DMS153 treated with DMSO at 0.1 percent for 48 hours (cell line): ENCODE measurements at regions not wholly inside any gene's neighbourhood (a gene's known extent, or its start where the extent isn't known, plus 50 kb on each side); places are given as distances from the start of the nearest gene placed in this dataset.
"Not testable (repeated sequence)": the region's sequence is repeated elsewhere in the genome, so short reads cannot be mapped to it uniquely, and the experiment has no call there.

ENCODE experiments used
- DNase-seq: peaks from one replicate; lab custom pipeline; 2025; ENCODE audit not compliant: unreplicated experiment; lab: John Stamatoyannopoulos, UW

DNA sequence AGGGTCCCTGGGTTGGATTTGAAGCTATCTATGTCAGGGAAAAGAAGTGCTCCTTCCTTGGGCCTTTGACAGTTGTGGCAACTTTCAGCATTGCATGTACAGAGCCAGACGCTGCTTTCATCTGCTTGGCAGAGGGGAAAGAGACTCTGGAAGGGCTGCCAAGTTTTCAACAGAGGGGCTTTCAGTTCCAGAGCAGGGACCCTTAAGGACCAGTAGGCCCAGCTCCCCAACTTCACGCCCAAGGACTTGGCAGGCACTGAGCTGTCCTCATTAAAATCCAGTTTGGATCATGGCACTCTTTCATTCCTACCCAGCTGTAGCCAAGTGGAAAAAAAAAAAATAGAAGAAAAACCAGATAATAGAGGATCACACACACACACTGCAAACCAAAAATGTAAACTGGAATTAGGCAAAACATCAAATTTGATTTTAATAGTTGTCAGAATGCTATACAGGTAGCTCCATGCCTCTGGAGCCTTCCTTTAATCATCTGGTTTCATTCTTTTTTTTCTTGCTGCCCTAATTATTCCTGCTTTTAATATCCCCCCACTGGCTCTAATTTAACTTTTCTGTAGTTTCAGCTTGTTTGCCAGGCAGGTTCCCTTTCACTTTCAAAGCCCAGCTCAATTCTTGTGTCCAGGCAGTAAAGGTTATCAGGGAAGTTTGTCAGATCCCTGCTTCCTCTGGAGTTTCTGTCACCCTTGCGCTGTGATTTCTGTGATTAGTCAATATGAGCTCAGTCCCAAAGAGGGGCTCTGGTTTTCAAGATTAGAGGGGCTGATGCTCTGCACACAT, 702.6 kb upstream of the CDH8 start:
- no peak for DNase-seq

DNA sequence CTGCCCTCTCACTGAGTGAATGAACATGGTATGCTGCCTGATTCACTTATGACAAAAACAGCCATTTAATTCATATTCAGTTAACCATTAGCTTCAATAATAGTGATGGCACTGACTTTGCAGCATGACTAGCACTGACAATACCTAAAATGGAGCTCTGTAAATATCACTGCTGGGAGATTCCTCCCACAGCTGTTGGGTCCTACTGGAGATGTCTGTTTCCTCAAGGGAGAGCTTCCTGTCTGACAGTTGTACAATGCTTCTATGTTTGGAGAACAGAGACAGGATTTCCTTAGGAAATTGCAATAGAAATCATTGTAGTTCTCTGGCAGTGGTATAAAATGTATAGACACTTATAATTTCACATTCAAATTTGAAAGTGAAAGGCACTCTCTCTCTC, 695.9 kb upstream of the CDH8 start:
- DNase-seq, result no peak

DNA sequence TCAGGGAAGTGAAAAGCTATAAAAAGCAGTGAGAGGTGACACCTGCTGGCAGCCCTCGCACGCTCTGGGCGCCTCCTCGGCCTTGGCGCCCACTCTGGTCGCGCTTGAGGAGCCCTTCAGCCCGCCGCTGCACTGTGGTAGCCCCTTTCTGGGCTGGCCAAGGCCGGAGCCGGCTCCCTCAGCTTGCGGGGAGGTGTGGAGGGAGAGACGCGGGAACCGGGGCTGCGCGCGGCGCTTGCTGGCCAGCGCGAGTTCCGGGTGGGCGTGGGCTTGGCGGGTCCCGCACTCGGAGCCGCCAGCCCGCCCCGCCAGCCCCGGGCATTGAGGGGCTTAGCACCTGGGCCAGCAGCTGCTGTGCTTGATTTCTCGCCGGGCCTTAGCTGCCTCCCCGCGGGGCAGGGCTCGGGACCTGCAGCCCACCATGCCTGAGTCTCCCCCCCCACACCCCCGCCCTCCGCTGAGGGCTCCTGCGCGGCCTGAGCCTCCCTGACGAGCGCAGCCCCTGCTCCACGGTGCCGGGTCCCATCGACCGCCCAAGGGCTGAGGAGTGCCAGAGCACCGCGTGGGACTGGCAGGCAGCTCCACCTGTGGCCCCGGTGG, 688.5 kb upstream of the CDH8 start:
- DNase-seq, result not testable (repeated sequence)

DNA sequence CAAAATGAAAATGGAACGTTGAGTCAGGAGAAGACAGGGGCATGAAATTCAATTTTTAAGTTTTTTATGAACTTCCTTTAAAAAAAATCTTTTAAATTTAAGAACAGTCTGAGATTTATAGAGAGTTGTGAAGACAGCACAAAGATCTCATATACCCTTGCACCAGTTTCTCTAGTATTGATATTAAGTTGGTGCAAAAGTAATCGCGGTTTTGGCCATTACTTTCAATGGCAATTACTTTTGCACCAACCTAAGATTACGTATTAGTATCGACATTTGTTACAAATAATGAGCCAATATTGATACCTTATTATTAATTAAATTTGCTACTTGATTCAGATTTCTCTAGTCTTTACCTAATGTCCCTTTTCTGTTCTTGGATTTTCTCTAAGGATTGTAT, 684.4 kb upstream of the CDH8 start:
- DNase-seq, result no peak

DNA sequence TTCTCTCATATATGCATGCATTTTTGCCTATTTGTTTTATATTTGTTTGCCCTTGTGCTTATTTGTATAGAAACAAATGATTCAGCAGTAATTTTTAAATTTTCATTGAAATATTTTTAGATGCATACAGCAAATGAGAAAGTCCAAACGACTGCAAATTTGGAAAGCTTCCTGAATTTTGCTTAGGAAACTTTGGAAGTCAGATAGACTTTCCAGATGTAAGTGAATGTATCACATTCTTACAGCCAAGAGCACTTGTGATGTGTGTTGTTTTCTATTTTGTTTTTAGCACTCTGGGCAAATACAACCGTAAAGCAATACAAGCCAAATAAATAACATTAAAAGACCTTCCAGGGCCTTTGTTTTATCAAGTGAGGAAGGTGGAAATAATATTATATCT, 680.8 kb upstream of the CDH8 start:
- no peak for DNase-seq

DNA sequence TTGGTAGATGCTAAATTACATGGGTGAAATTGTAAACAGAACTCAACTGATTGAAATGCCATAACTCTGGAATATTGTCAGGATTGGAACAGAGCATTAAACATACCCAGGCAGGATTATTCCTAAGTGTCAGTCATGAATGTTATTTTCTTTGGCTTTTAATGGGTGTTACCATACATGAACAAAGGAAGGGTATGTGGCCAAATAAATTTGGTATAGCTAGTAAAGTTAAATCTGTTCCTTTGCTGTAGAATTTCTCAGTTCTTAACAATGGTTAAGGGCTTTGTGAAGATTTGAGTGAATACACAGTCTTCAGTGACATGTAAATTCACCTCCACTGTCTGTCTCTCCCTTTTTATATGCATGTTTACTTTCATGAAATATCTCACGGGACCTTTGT, 679.5 kb upstream of the CDH8 start:
- no peak for DNase-seq

DNA sequence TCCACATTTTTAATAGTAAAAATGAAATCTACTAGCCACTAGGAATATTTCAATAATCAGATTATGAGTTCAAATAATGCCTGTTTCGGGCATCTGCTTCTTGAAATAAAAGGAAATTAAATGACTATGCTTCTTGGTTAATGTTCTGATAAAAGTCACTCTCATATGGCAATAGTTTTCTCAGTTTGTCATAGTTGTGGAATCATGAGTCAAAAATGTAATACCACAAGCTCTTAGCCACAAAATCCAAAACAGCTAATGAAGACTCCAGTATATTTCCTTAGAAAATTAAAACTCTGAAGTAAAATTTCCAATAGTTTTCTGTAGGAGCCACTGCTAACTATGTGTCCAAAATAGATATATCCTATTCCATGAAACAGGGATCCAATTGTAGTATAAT, 676.3 kb upstream of the CDH8 start:
- DNase-seq, result no peak

DNA sequence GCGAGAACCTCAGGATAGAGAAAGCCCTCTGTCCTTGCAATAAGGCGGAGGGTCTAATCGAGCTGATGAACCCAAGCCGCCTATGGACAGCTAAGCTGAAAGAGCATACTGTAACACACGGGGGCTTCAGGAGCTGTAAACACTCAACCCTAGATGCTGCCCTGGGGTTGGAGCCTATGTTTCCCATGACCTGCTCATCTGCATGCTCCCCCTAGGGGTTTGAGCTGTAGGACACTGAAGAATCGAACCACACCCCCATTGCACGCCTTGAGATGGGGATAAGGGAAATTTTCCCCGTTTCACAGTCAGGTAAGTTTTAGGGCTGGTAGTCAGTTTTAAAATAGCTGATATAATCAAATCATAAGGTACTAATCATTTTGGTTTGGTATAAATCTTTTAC, 675.6 kb upstream of the CDH8 start:
- DNase-seq, result no peak

DNA sequence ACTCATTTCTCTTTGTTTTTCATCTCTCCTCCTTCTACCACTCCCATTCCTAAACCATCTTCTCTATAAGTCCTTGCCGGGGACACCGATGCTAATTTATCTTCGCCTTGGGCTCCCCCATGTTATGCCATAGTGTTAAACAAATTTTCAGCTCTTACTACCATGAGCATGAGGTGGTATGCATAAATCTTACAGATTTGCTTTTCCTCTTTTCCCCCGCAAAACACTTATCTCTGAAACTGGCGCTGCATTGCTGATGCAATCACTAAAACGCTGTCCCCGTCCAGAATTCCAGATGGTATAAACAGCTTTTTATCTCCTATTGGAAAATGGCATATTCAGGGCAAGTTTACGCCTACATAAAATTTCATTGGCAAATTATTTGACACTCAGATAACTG, 673.6 kb upstream of the CDH8 start:
- no peak for DNase-seq

DNA sequence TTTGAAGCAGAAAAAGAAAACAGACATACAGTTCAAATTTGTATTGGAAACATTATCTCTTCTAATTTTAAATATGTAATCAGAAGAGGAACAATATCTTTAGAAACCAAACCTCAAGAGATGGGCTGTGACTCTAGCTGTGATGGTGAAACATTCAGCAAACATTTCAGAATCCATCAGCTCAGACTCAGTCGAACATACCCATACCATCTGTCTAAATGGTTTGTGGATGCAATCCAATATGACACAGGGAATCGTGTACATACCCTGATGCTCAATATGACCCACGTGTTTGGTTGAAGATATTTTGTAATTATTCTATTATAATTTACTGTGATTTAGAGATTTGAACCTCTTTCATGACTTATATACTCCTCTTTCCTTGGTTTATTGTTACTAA, 665.2 kb upstream of the CDH8 start:
- no peak for DNase-seq

DNA sequence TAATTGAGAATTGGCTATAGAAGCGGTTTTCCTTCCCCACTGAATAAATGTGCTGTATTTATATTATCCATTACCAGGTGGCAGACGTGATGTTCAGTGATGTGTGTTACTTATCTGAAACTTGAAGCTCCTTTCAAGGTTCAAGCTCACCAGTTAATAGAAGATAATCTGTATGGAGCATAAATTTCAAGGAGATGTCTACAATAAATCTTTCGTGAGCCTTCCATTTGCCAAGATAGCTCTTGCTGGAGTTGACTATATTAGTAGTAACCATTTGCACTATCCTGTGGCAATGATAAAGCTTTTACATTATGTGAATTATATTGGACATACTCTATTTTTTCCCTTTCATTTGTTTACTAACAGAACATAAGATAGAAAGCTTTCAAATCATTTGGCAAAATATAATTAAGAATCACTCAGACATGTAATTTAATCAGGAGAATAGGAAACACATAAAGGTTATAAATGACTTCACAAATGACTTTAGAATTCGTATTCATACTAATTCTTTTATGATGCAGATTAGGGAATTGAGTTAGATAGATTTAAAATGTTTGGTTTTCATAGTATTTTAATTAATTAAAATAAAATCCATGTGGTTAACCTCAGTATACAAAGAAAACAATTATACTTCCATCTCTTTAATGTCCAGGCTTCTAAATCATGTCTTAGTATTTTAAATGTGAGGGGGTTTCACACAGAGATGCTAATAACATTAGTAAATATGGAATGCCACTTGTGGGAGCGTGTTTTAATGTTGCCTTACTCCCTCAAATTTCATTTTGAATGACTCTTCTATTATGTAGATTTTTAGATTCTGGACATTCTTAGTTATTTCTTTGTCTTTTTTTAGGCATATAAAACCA, 664.4 kb upstream of the CDH8 start:
- DNase-seq, result no peak

DNA sequence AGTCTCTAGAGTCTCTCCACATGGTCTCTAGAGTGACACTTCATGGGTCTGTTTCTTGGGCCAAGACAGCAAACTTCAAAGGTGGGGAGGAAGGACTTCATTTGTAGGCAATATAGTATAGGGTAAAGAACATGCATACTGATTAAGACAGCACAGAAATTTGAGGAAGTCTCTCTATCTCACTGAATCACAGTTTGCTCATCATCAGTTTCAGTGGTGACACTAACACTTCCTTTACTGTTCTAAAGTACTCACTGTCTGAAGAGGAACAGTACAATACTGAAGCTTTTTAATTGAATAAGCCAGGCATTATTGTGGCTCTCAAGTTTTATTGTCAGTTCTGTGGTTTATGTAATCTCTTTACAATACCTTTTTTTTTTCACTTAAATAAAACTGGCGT, 656.4 kb upstream of the CDH8 start:
- no peak for DNase-seq

DNA sequence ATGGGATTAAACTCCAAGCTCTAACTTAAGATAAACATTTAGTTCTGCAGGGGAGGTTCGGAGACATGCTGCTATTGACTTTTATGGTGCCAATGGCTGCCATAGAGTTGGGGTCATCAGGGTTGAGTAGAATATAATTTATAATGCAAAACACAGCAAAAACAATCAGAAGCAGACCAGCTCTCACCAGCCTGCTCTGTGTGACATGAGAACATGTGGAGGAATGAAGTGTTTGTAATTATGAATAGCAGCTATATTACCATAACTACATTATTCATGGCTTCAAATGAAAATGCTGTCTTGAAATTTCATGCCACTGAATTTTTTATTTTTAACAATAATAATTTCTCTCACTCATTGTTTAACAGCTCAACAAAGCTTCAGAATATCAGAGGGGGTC, 645.6 kb upstream of the CDH8 start:
- no peak for DNase-seq

DNA sequence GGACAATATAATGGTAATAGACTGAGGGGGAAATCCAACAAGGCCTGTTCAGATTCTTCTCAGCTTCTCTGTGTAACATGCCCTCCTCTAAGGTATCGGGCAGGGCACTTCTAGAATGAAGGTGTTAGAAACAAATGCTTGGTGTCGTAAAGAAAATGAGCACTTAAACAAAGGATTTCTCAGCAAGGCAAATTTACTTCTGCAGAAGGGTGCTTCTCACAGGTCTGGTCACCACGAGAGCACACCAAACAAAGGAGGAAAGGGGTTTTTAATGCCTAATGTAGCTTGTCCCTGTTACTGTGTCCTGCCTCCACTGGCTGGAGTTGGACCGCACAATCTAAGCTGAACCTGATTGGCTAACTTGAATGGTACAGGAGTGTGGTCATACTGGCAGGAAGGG, 642.6 kb upstream of the CDH8 start:
- no peak for DNase-seq

DNA sequence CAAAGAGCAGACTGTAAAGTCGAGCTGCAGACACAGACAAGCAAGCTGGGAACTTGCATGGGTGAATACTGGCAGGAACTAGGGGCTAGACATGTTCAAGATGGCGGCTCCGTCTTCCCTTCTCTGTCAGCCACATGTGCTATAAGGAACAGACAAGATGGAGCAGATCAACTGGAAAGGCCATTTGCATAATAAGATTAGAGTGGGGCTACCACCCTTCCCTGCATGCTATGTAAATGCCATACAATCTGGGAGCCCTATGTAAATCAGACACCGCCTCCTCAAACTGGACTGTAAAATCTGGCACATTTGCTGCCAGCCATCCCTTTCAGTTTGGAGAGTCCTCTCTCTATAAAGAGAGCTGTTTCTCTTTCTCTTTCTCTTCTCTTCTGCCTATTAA, 640.1 kb upstream of the CDH8 start:
- no peak for DNase-seq

DNA sequence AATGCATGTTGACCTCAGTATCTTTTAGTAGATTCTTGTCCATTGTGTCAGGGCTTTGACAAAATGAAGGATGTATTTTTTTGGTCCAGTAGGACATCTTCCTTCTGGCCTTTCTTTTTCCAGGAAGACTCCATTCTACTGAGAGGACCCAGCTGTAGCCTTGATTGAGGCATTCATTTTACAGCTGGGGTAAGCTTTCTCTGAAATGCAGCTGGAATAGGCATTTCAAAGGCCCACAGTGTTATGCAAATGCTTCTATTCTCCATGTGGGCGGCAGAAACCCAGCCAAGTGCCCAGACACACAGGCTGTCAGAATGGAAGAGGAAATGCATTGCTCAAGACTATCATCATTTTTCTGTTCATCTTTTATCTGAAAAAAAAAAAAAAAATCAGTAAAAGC, 629.0 kb upstream of the CDH8 start:
- no peak for DNase-seq

DNA sequence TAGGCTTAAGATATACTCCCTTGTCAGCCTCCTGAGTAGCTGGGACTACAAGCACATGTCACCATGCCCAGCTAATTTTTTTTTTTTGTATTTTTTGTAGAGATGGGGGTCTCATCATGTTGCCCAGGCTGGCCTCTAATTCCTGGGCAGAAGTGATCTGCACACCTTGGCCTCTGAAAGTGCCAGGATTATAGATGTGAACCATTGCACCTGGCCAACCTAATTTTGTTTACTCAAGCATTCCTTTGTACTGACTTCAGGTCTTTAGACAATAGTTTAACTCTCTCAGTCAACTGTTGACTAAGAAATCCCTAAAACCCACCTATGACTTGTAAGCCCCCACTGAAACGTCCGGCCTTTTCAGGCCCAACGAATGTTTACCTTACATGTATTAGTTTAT, 628.3 kb upstream of the CDH8 start:
- no peak for DNase-seq

DNA sequence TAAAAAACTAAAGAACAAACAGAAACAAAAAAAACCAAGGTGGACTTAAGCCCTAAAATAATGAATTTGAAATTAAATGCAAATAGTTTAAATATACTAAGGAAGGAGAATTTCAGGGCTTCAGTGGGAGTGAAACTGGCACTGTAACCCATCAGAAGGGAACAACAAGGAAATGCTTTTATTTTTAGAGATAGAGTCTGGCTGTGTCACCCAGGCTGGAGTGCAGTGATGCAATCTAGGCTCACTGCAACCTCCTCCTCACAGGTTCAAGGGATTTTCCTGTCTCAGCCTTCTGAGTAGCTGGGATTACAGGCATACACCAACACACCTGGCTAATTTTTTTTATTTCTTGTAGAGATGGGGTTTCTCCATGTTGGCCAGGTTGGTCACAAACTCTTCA, 625.2 kb upstream of the CDH8 start:
- DNase-seq, result no peak

DNA sequence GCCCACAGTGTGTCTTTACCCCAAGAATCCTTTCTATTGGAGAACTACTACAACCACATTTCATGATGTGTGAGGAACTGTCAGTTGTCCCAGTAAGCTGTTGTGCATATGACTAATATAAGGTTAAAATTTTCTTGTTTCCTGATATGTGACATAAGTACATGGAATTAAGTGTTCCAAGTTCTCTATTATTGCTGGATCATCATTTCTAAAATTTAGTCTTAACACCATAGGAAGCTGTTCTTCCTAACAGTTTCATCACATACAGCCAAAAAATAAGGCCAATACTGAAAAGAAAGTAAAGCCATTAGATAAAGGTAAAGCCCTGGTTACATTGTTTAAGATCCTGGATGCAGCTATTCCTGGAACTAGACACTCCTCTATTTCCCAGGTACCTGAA, 620.9 kb upstream of the CDH8 start:
- no peak for DNase-seq

DNA sequence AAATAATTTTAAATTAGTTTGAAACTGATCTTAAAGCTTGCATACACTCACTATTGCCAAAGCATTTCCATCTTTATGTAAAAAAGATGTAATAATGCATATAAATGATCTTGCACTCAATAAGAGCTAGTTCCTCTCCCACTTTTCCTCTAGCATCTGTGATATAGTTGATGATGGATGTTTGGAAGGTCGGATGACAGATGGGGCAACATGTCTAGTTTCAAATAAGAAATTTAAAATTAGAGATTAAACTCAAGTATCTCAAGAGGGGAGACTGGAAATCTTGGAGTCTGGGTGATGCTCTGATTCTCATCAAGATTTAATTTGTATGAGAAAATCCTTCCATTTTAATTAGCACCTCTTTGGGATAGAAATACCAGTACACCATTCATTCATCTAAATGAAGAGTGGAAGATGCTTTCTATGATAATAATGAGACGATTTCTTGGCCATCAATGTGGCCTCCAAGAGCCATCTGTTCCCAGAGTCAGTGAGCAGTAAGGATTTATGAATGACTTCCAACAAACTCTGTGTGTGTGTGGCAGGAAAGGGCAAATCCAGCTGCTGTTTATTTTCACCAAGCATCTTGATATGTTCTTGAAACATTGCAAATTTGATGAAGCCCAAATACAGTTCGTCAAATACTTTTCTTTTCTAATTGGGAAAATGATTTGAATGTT, 616.3 kb upstream of the CDH8 start:
- DNase-seq, result no peak

DNA sequence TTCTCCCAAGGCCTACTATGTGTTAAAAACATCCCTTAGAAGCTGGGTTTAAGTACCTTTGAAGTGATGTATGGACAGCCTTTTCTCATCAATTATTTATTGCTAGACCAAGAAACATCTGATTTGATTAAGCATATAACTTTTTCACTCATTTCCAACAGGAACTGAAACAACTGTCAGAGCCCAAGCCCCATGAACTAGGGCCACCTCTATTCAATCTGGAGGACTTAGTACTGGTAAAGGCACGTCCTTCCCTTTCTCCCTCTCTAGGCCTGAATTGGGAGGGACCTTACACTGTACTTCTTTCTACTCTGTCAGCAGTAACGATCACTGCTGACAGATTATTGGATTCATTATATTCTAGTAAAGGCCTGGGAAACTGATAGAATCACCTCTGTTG, 612.0 kb upstream of the CDH8 start:
- DNase-seq, result no peak
